ENCODE measurements at regions not wholly inside any gene's neighbourhood (a gene's known extent, or its start where the extent isn't known, plus 50 kb on each side); places are given as distances from the start of the nearest gene placed in this dataset.

DNA sequence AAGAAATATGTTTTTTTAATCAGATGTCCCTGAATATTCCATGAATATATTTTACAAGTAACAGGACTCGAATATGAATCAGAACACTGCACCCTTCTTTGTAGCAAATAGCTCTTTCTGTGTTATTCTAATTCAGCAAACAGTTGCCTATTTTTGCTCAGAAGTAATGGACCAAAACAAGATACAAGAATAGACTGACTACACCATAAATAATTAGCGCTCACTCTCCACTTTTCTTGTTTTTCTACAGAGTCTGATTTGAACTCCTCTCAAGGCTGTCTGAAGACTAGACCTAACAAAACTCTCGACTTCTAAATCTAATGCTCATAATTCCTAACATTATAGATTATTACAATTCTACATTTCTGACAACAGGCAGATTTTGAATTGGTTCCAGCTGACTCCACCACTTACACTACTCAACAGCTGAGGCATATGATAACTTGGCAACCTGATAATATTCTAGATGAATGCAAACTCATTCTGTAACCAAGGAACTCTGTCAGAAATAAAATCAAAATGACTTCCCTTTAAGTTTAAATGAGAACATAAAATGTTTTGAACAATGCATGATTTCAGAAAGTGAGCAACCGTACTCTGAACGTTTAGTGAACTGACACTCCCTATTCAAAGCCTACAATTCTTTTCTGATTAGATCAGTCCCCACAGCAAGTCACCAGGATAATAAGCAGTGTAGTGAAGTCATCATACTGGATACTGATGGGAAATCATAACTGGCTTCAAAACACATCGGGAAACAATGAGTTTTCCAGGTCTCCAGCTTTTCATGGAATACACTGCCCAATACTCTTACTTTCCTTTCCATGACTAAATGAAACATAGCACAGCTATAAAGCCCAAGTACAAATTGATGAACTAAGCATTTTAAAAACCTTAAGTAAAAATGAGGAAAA, 114.2 kb upstream of the BEND6 start:
- TF ChIP-seq EZH2 (IDR thresholded peaks at IDR 0.05; ENCODE audit: borderline replicate concordance, low read length), result no peak
- TF ChIP-seq, protein P1, sequence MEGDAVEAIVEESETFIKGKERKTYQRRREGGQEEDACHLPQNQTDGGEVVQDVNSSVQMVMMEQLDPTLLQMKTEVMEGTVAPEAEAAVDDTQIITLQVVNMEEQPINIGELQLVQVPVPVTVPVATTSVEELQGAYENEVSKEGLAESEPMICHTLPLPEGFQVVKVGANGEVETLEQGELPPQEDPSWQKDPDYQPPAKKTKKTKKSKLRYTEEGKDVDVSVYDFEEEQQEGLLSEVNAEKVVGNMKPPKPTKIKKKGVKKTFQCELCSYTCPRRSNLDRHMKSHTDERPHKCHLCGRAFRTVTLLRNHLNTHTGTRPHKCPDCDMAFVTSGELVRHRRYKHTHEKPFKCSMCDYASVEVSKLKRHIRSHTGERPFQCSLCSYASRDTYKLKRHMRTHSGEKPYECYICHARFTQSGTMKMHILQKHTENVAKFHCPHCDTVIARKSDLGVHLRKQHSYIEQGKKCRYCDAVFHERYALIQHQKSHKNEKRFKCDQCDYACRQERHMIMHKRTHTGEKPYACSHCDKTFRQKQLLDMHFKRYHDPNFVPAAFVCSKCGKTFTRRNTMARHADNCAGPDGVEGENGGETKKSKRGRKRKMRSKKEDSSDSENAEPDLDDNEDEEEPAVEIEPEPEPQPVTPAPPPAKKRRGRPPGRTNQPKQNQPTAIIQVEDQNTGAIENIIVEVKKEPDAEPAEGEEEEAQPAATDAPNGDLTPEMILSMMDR (conservative IDR thresholded peaks at IDR 0.05 in 1 of 2, IDR thresholded peaks at IDR 0.05 in 1 of 2; ENCODE audit: extremely low read depth in 1 of 2, insufficient read depth in 1 of 2, low read depth in 1 of 2, low read length in 2 of 2), result no peak
